Upper lobe of right lung (tissue), 1 donor: ENCODE measurements at regions not wholly inside any gene's neighbourhood (a gene's known extent, or its start where the extent isn't known, plus 50 kb on each side); places are given as distances from the start of the nearest gene placed in this dataset.

Source experiments
- ATAC-seq: fragments of 200-7000 bp; cut with Tn5 transposase; one replicate; pipeline ENCODE4 v1.9.1; 2020; ENCODE audit warnings: mild to moderate bottlenecking, moderate library complexity
- DNase-seq: peaks from one replicate; pipeline ENCODE4 v3.0.0-alpha.2; 2020
- H3K27ac ChIP-seq: fragments of 200-600 bp; one replicate; pipeline ENCODE4 v1.8.0; 2022
- H3K27me3 ChIP-seq: fragments of 200-600 bp; one replicate; pipeline ENCODE4 v1.8.0; 2022; ENCODE audit warnings: mild to moderate bottlenecking
- H3K36me3 ChIP-seq: fragments of 200-600 bp; one replicate; pipeline ENCODE4 v1.8.0; 2022
- H3K4me1 ChIP-seq: fragments of 200-600 bp; one replicate; pipeline ENCODE4 v1.8.0; 2022
- H3K4me3 ChIP-seq: fragments of 200-600 bp; one replicate; pipeline ENCODE4 v1.8.0; 2022; ENCODE audit warnings: mild to moderate bottlenecking
- H3K9me3 ChIP-seq: fragments of 200-600 bp; one replicate; pipeline ENCODE4 v1.8.0; 2022
- intact Hi-C: fragments of 100-400 bp; cut with DNase I; formaldehyde crosslinking; loops from one replicate; pipeline ENCODE4 v1.11.0; 2022
- TF ChIP-seq, protein P1 (sequence below): fragments of 200-600 bp; IDR thresholded peaks from one replicate; pipeline ENCODE4 v1.8.0; 2022; ENCODE audit warnings: antibody characterized with exemption
- donor health status: DM: no; HTN: yes; CAD: no; lungs with severe emphysema.

DNA sequence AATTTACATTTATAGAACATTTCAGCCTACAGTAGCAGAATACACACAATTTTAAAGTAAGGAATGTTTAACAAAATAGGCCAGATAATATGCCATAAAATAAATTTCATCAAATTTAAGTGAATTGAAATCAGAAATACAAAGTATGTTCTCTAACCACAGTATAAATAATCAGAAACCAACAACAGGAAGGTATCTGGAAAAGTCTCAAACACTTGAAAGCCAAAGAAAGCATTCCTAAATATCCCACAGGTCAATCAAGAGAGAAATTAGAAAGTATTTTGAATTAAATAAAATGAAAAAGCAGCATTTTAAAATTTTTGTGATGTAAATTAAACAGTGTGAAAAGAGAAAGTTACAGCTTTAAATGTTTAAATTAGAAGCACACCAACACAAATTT is 899.2 kb downstream of the PDHA2 start:
- DNase-seq (no peak), ATAC-seq (no peak)
- TF ChIP-seq, protein P1, sequence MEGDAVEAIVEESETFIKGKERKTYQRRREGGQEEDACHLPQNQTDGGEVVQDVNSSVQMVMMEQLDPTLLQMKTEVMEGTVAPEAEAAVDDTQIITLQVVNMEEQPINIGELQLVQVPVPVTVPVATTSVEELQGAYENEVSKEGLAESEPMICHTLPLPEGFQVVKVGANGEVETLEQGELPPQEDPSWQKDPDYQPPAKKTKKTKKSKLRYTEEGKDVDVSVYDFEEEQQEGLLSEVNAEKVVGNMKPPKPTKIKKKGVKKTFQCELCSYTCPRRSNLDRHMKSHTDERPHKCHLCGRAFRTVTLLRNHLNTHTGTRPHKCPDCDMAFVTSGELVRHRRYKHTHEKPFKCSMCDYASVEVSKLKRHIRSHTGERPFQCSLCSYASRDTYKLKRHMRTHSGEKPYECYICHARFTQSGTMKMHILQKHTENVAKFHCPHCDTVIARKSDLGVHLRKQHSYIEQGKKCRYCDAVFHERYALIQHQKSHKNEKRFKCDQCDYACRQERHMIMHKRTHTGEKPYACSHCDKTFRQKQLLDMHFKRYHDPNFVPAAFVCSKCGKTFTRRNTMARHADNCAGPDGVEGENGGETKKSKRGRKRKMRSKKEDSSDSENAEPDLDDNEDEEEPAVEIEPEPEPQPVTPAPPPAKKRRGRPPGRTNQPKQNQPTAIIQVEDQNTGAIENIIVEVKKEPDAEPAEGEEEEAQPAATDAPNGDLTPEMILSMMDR: no peak
- Histone ChIP-seq H3K4me3 (no peak overlapping the region), H3K9me3 (no peaks in the 10 kb centered on the region), H3K36me3 (no peaks in the 10 kb centered on the region), H3K27me3 (no peaks in the 10 kb centered on the region), H3K4me1 (no peaks in the 10 kb centered on the region), H3K27ac (no peak overlapping the region)
- intact Hi-C loops: no loop called here

DNA sequence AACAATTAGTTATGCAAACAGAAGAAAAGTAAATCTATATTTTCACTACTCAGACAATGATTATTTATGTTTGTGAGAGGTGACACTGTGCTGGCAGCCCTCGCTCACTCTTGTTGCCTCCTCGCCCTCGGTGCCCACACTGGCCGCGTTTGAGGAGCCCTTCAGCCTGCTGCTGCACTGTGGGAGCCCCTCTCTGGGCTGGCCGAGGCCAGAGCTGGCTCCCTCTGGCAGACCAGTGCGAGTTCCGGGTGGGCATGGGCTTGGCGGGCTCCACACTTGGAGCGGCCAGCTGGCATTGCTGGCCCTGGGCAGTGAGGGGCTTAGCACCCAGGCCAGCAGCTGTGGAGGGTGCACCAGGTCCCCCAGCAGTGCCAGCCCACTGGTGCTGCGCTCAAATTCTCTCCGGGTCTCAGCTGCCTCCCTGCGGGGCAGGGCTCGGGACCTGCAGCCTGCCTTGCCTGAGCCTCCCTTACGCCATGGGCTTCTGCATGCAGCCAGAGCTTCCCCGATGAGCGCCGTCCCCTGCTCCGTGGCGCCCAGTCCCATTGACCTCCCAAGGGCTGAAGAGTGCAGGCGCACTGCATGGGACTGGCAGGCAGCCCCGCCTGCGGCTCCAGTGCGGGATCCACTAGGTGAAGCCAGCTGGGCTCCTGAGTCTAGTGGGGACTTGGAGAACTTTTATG is 902.6 kb downstream of the PDHA2 start:
- no peaks in the 10 kb centered on the region for H3K36me3 ChIP-seq
- H3K27me3 ChIP-seq: no peaks in the 10 kb centered on the region
- no peak overlapping the region for H3K27ac ChIP-seq
- TF ChIP-seq, protein P1: no peak
- ATAC-seq: peak; percentile 29
- intact Hi-C loops: no loop called here
- no peaks in the 10 kb centered on the region for H3K4me1 ChIP-seq
- DNase-seq: peak; percentile 58
- no peak overlapping the region for H3K4me3 ChIP-seq
- H3K9me3 ChIP-seq: no peaks in the 10 kb centered on the region

- H3K9me3 ChIP-seq: no peaks in the 10 kb centered on the region
- H3K27me3 ChIP-seq: no peaks in the 10 kb centered on the region
- TF ChIP-seq, protein P1: no peak
- no peaks in the 10 kb centered on the region for H3K4me1 ChIP-seq
- no peak for DNase-seq
- no peak for ATAC-seq
- no peak overlapping the region for H3K27ac ChIP-seq
- no peaks in the 10 kb centered on the region for H3K36me3 ChIP-seq
- no peak overlapping the region for H3K4me3 ChIP-seq
- intact Hi-C loops: no loop called here
These were observed 904.8 kb downstream of the PDHA2 start for GRCh38 chr4:96744676-96745075.

- Histone ChIP-seq H3K36me3 (no peaks in the 10 kb centered on the region), H3K9me3 (no peaks in the 10 kb centered on the region), H3K4me1 (no peaks in the 10 kb centered on the region), H3K27ac (no peak overlapping the region), H3K27me3 (no peaks in the 10 kb centered on the region), H3K4me3 (no peak overlapping the region)
- intact Hi-C loops: no loop called here
- TF ChIP-seq, protein P1: no peak
- DNase-seq (no peak), ATAC-seq (no peak)
These were observed 913.3 kb downstream of the PDHA2 start for GRCh38 chr4:96753216-96753615.

GRCh38 chr4:96755569-96756484 is 915.9 kb downstream of the PDHA2 start:
- no peaks in the 10 kb centered on the region for H3K27me3 ChIP-seq
- intact Hi-C loops: no loop called here
- DNase-seq: no peak
- ATAC-seq: no peak
- TF ChIP-seq, protein P1: no peak
- no peak overlapping the region for H3K4me3 ChIP-seq
- no peaks in the 10 kb centered on the region for H3K36me3 ChIP-seq
- H3K9me3 ChIP-seq: no peaks in the 10 kb centered on the region
- no peak overlapping the region for H3K27ac ChIP-seq
- no peaks in the 10 kb centered on the region for H3K4me1 ChIP-seq
